ENCODE measurements at regions not wholly inside any gene's neighbourhood (a gene's known extent, or its start where the extent isn't known, plus 50 kb on each side); places are given as distances from the start of the nearest gene placed in this dataset.

- no peak for TF ChIP-seq CTCF (IDR thresholded peaks at IDR 0.05)
- TF ChIP-seq POLR2A (IDR thresholded peaks at IDR 0.05), result no peak
Measured at GRCh38 chr1:165080253-165080896, 276.1 kb downstream of the LMX1A start.
